BLaER1 treated with 17β-estradiol and CSF1 and Interleukin-3, amounts not matched to agents 10 nM and 100 nM (cell line): ENCODE measurements at regions not wholly inside any gene's neighbourhood (a gene's known extent, or its start where the extent isn't known, plus 50 kb on each side); places are given as distances from the start of the nearest gene placed in this dataset.
"Not testable (repeated sequence)": the region's sequence is repeated elsewhere in the genome, so short reads cannot be mapped to it uniquely, and the experiment has no call there.

Experiments
- H3K27ac ChIP-seq, 11 experiments: shearing (Covaris generic); formaldehyde crosslinking; 2 replicates each; pipeline ENCODE4 v1.8.1; 2022
- H3K27me3 ChIP-seq, 11 experiments: shearing (Covaris generic); formaldehyde crosslinking; 2 replicates each; pipeline ENCODE4 v1.8.1; 2022
- H3K36me3 ChIP-seq, 11 experiments: shearing (Covaris generic); formaldehyde crosslinking; 2 replicates each; pipeline ENCODE4 v1.8.1; 2022
- H3K4me1 ChIP-seq, 10 experiments: shearing (Covaris generic); formaldehyde crosslinking; 2 replicates each; pipeline ENCODE4 v1.8.1; 2022
- H3K4me2 ChIP-seq, 11 experiments: shearing (Covaris generic); formaldehyde crosslinking; 2 replicates each; pipeline ENCODE4 v1.8.1; 2022
- H3K4me3 ChIP-seq, 10 experiments: shearing (Covaris generic); formaldehyde crosslinking; 2 replicates each; pipeline ENCODE4 v1.8.1; 2022
- H3K9ac ChIP-seq, 11 experiments: shearing (Covaris generic); formaldehyde crosslinking; 2 replicates each; pipeline ENCODE4 v1.8.1; 2022
- H3K9me3 ChIP-seq, 11 experiments: shearing (Covaris generic); formaldehyde crosslinking; replicated peaks in 1 of 11; 2 replicates each; pipeline ENCODE4 v1.8.1; 2022
- H4K20me1 ChIP-seq, 11 experiments: shearing (Covaris generic); formaldehyde crosslinking; 2 replicates each; pipeline ENCODE4 v1.8.1; 2022
- Cebpa-rat ChIP-seq, 11 experiments: shearing (Covaris generic); IDR thresholded peaks; 2 replicates each; pipeline ENCODE4 v1.8.1; 2022

DNA sequence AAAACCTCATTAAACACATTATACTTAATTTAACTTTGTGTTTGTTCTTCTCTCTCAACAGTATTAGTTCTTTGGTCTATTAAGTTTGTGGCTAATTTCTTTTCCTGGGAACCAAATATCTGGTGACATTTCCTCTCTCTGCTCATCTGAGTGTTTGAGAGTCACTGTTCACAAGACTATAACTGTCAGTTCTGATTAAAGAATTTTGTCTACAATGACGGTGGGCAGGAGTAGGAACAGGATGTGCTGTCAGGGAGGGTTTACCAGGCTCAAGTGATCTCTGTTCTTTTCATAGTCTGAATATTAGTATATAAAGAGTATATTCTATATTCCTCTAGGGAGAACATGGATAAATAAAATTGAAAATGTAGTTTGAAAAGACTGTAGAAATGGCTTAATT is 92.9 kb downstream of the ALG10B start:
- H3K9me3 ChIP-seq: peaks cover 6 to 16% (median 7%) of the 10 kb centered on the region in 11 experiments; a peak in 12 of 22 replicates
- TF ChIP-seq Cebpa-rat (IDR thresholded peaks at IDR 0.05): no peak
- H3K4me1 ChIP-seq: peaks cover 0 to 20% (median 6%) of the 10 kb centered on the region in 10 experiments; a peak in 7 of 20 replicates
- no peak overlapping the region for H3K9ac ChIP-seq
- H3K27ac ChIP-seq: no peak overlapping the region
- H3K4me2 ChIP-seq: peak overlapping the region in 4 of 11 experiments; percentile 5 to 48 (median 22); a peak in 6 of 22 replicates
- no peak overlapping the region for H3K4me3 ChIP-seq
- no peaks in the 10 kb centered on the region for H4K20me1 ChIP-seq
- no peaks in the 10 kb centered on the region for H3K27me3 ChIP-seq
- no peaks in the 10 kb centered on the region for H3K36me3 ChIP-seq

DNA sequence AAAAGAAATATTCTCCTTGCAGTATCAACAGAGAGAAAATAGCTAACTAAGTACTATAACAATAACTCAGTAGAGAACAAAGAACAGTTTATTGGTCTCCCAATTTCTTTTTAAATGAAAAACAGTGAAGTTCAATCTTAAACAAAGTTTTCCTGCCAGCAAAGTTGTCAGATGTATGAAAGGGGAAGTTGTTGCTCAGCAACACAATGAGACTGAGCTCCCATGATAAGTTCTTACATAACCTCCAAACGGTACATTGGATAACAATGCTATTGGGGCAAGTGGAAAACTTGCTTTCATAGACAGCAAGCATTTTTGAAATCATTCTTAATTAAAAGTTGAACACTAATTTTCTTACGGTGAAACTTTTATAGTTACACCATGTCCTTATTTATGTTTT is 94.9 kb downstream of the ALG10B start:
- no peak overlapping the region for H3K27ac ChIP-seq
- peak overlapping the region in 2 of 11 experiments; percentile 9 to 23; a peak in 6 of 22 replicates for H3K4me2 ChIP-seq
- H3K4me1 ChIP-seq: peaks cover 0 to 20% (median 6%) of the 10 kb centered on the region in 10 experiments; a peak in 7 of 20 replicates
- no peak overlapping the region for H3K4me3 ChIP-seq
- H3K9me3 ChIP-seq: 0 out of 22 replicates have a peak, but pooled peaks cover 0 to 4% (median 0%) of the 10 kb centered on the region in 11 experiments
- H3K9ac ChIP-seq: no peak overlapping the region
- no peak for TF ChIP-seq Cebpa-rat (IDR thresholded peaks at IDR 0.05)
- H4K20me1 ChIP-seq: no peaks in the 10 kb centered on the region
- no peaks in the 10 kb centered on the region for H3K36me3 ChIP-seq
- H3K27me3 ChIP-seq: no peaks in the 10 kb centered on the region

DNA sequence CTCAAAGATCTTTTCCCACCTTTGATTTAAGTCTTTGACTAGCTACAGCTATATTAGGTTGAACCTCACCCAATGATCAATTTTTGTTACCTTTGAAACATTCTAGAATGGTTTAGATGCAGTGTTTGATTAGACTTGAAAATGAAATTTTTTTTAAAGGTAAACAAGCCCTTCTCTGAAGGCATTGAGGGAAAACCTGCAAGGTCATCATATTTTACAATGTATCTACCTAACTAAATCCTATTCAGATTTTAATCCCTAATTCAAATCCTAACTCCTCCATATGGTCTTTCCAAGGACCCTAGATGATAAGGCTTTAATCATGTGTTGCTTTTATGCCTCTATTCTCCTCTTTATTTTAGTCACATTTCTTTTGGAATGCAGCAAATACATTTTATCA is 95.4 kb downstream of the ALG10B start:
- Histone ChIP-seq H3K36me3 (no peaks in the 10 kb centered on the region), H4K20me1 (no peaks in the 10 kb centered on the region), H3K9me3 (no peaks in the 10 kb centered on the region), H3K4me3 (no peak overlapping the region), H3K27me3 (no peaks in the 10 kb centered on the region), H3K27ac (no peak overlapping the region), H3K9ac (no peak overlapping the region), H3K4me2 (peak overlapping the region in 1 of 11 experiments; percentile 9; a peak in 3 of 22 replicates), H3K4me1 (peaks cover 0 to 20% (median 6%) of the 10 kb centered on the region in 10 experiments; a peak in 7 of 20 replicates)
- TF ChIP-seq Cebpa-rat (IDR thresholded peaks at IDR 0.05): no peak

DNA sequence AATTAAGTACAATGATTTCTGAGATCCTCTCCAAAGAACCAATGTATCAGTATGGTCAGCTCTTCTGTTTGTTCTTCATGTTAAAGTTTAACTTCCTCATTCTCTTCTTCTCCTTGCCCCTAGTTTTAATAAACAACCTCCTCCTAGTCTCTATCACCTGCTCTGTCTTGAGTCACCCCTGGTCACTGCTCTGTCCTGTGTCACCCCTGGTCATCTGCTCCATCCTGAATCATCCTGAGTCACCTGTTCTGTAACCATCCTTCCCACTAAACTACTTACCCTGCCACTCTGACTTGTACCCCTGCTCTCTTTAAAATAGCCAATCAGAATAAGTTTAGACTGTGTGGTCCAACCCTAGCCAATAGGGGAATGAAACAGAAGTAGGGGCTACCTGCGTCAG is 100.5 kb downstream of the ALG10B start:
- H3K27ac ChIP-seq: no peak overlapping the region
- no peaks in the 10 kb centered on the region for H3K27me3 ChIP-seq
- H3K36me3 ChIP-seq: no peaks in the 10 kb centered on the region
- no peaks in the 10 kb centered on the region for H4K20me1 ChIP-seq
- no peak overlapping the region for H3K4me2 ChIP-seq
- H3K4me3 ChIP-seq: no peak overlapping the region
- H3K9ac ChIP-seq: no peak overlapping the region
- no peaks in the 10 kb centered on the region for H3K4me1 ChIP-seq
- no peaks in the 10 kb centered on the region for H3K9me3 ChIP-seq
- no peak for TF ChIP-seq Cebpa-rat (IDR thresholded peaks at IDR 0.05)

DNA sequence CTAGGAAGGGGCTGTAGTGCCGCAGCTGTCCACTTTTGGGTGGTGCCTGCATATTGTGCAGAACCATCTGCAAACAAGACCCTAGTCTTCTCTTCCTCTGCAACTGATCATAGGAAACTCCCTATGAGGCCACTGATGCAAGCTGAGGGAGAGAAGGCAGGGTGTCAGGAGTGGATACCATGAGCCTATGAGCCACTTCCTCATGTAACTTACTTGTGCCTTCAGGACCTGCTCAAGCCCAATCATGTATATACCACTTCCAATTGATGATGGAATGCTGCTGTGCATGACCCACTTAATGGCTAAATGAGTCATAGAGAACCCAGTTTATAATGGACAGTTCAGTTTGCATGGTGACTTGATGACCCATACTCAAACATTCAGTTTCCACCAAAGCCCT is 107.9 kb downstream of the ALG10B start:
- Histone ChIP-seq H3K36me3 (no peaks in the 10 kb centered on the region), H3K4me2 (no peak overlapping the region), H3K27ac (no peak overlapping the region), H3K27me3 (no peaks in the 10 kb centered on the region), H4K20me1 (no peaks in the 10 kb centered on the region), H3K4me3 (no peak overlapping the region), H3K4me1 (no peaks in the 10 kb centered on the region), H3K9me3 (no peaks in the 10 kb centered on the region), H3K9ac (no peak overlapping the region)
- TF ChIP-seq Cebpa-rat (IDR thresholded peaks at IDR 0.05): no peak

DNA sequence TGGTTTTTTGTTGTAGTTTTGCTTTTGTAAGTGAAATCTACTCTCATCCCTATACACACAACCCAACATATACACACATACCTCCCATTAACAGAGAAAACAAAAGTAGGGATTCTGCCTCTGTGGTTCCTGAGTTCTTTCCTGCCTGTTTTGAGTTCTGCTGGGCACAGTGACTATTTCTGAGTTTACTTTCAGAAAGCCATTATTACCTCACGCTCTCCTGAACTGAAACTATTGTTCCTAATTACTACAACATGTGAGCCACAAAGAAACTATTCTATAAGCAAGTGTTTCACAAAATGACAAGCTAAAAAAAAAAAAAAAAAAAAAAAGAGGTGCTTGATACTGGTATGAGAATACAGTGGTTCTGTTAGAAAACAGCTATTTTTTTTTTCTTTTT is 110.9 kb downstream of the ALG10B start:
- Histone ChIP-seq H3K36me3 (no peaks in the 10 kb centered on the region), H4K20me1 (no peaks in the 10 kb centered on the region), H3K9ac (no peak overlapping the region), H3K4me3 (no peak overlapping the region), H3K27me3 (no peaks in the 10 kb centered on the region), H3K27ac (no peak overlapping the region), H3K4me1 (no peaks in the 10 kb centered on the region), H3K9me3 (no peaks in the 10 kb centered on the region), H3K4me2 (no peak overlapping the region)
- no peak for TF ChIP-seq Cebpa-rat (IDR thresholded peaks at IDR 0.05)

DNA sequence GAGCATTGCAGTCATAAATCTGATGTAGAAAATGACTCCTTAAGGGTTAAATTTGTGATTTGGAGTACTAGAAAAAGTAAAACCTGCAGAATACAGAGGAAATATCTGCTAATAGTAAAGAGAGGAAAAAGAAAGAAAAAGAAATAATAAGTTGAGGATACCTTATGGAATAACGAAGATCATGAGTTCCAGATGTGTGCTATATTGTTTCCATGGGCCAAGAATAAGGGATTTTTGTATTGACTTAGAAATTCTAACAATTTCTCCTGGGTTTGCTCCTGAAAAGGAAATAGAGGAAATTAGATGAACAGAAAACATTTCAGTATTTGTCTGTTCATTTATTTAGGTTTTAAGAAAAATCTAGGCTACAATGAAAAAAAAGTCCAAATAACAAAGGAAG is 115.3 kb downstream of the ALG10B start:
- H4K20me1 ChIP-seq: no peaks in the 10 kb centered on the region
- H3K4me1 ChIP-seq: no peaks in the 10 kb centered on the region
- no peaks in the 10 kb centered on the region for H3K36me3 ChIP-seq
- H3K4me3 ChIP-seq: no peak overlapping the region
- no peak overlapping the region for H3K4me2 ChIP-seq
- H3K27ac ChIP-seq: no peak overlapping the region
- H3K9ac ChIP-seq: no peak overlapping the region
- no peak for TF ChIP-seq Cebpa-rat (IDR thresholded peaks at IDR 0.05)
- H3K9me3 ChIP-seq: peaks cover 3 to 9% (median 7%) of the 10 kb centered on the region in 11 experiments; a peak in 21 of 22 replicates
- H3K27me3 ChIP-seq: no peaks in the 10 kb centered on the region

DNA sequence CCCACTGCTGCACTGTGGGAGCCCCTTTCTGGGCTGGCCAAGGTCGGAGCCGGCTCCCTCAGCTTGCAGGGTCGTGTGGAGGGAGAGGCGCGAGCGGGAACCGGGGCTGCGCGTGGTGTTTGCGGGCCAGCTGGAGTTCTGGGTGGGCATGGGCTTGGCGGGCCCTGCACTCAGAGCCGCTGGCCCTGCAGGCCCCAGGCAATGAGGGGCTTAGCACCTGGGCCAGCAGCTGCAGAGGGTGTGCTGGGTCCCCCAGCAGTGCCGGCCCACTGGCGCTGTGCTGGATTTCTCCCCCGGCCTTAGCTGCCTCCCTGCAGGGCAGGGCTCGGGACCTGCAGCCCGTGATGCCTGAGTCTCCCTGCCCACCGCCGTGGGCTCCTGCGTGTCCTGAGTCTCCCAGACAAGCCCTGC is 125.3 kb downstream of the ALG10B start:
- not testable (repeated sequence) for H3K4me3 ChIP-seq, H4K20me1 ChIP-seq, H3K4me2 ChIP-seq, H3K4me1 ChIP-seq, H3K27me3 ChIP-seq, H3K9ac ChIP-seq, H3K27ac ChIP-seq, H3K36me3 ChIP-seq
- peaks cover 8 to 18% (median 10%) of the 10 kb centered on the region in 11 experiments for H3K9me3 ChIP-seq

DNA sequence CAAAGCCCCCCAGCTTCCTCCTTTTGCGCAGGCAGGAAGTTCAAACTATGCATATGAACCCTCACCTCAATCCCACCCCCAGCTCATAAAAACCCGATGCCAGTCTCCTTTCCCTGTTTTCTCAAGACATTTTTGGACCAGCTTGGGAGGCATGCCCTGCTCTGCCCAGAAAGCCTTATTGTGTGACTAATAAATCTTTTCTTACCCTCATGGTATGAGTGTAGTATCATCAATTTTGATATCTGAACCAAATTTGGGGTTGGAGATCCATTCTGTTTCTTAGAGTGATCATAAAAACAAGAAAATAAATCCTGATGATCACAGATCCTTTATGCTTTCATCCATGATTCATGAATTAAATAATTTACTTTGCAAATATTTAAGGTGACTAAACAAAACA is 128.5 kb downstream of the ALG10B start:
- no peak overlapping the region for H3K27ac ChIP-seq
- no peaks in the 10 kb centered on the region for H3K4me1 ChIP-seq
- TF ChIP-seq Cebpa-rat (IDR thresholded peaks at IDR 0.05): no peak
- no peaks in the 10 kb centered on the region for H4K20me1 ChIP-seq
- H3K9ac ChIP-seq: no peak overlapping the region
- no peaks in the 10 kb centered on the region for H3K36me3 ChIP-seq
- H3K27me3 ChIP-seq: no peaks in the 10 kb centered on the region
- peaks cover 0 to 7% (median 0%) of the 10 kb centered on the region in 11 experiments; a peak in 2 of 22 replicates for H3K9me3 ChIP-seq
- H3K4me3 ChIP-seq: no peak overlapping the region
- no peak overlapping the region for H3K4me2 ChIP-seq

DNA sequence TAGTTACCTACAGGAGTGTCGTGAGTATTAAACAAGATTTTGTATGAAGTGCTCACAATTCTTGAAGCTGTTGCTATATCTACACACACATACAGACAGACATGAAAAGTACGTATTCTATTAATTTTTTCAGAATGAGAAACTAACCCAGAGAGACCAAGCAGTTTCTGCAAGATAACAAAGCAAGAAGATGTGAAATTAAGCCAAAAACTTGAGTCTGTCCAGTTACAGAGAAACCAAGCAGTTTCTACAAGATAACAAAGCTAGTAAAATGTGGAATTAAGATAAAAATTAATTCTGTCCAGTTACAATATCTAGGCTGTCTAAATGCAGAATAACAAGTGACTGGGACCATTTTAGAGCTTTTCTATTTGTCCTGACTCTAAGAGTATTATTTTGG is 132.4 kb downstream of the ALG10B start:
- Histone ChIP-seq H3K27me3 (no peaks in the 10 kb centered on the region), H3K36me3 (no peaks in the 10 kb centered on the region), H3K27ac (no peak overlapping the region), H3K4me2 (no peak overlapping the region), H3K9ac (no peak overlapping the region), H3K4me1 (no peaks in the 10 kb centered on the region), H4K20me1 (no peaks in the 10 kb centered on the region), H3K4me3 (no peak overlapping the region), H3K9me3 (no peaks in the 10 kb centered on the region)
- TF ChIP-seq Cebpa-rat (IDR thresholded peaks at IDR 0.05): no peak
